ENCODE measurements at regions not wholly inside any gene's neighbourhood (a gene's known extent, or its start where the extent isn't known, plus 50 kb on each side); places are given as distances from the start of the nearest gene placed in this dataset.

DNA sequence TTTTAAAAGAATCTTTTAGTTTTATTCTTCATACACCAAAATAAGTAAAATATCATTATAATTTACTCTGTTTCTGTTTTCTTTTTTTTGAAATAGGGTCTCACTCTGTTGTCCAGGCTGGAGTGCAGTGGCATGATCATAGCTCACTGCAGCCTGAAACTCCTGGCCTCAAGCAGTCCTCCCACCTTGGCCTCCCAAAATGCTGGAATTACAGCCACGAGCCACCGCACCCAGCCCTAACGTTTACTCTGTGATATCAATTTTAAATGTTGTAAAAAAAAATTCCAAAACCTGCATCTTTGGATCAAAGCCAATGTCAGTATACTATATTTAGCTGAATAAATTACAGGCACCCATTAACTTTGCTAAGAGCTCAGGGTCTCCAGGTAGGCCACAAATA lies 437.1 kb upstream of the USP15 start:
- 57 to 59% methylated on average over 3 of the region's 3 CpGs for WGBS, 2 donors
- no peak for ATAC-seq
- no peak for TF ChIP-seq POLR2A (IDR thresholded peaks at IDR 0.05)
- Histone ChIP-seq H3K36me3 (replicated peaks in 1 of 2; ENCODE audit: insufficient read depth in 1 of 2, low read depth in 2 of 2) (no peaks in the 10 kb centered on the region), H3K27ac (no peak overlapping the region), H3K9me3 (no peaks in the 10 kb centered on the region), H3K27me3 (no peaks in the 10 kb centered on the region), H3K4me3 (no peak overlapping the region), H3K4me1 (no peaks in the 10 kb centered on the region)
- no peak for DNase-seq
- intact Hi-C loops (cut with DNase I): no loop called here

- WGBS, 2 donors: 62 to 72% methylated on average over 5 of the region's 5 CpGs
- Histone ChIP-seq H3K4me3 (no peak overlapping the region), H3K4me1 (no peaks in the 10 kb centered on the region), H3K36me3 (replicated peaks in 1 of 2; ENCODE audit: insufficient read depth in 1 of 2, low read depth in 2 of 2) (no peaks in the 10 kb centered on the region), H3K27me3 (no peaks in the 10 kb centered on the region), H3K27ac (no peak overlapping the region), H3K9me3 (no peaks in the 10 kb centered on the region)
- TF ChIP-seq POLR2A (IDR thresholded peaks at IDR 0.05) (no peak), CTCF (IDR thresholded peaks at IDR 0.05) (no peak)
- ATAC-seq (no peak), DNase-seq (no peak)
- intact Hi-C loops (cut with DNase I): no loop called here
These were observed 413.4 kb upstream of the USP15 start for GRCh38 chr12:61846765-61847164.

DNA sequence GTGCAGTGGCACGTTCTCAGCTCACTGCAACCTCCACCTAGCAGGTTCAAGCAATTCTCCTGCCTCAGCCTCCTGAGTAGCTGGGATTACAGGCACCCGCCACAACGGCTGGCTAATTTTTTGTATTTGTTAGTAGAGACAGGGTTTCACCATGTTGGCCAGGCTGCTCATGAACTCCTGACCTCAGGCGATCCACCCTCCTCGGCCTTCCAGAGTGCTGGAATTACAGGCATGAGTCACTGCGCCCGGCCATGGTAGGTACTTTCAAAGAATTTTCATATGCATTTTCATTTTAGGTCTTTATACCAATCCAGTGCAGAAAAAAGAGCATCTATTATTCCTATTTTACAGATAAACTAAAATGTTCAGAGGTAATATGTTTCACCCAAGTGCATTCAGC lies 411.3 kb upstream of the USP15 start:
- Histone ChIP-seq H3K36me3 (replicated peaks in 1 of 2; ENCODE audit: insufficient read depth in 1 of 2, low read depth in 2 of 2) (no peaks in the 10 kb centered on the region), H3K9me3 (no peaks in the 10 kb centered on the region), H3K4me3 (no peak overlapping the region), H3K27ac (no peak overlapping the region), H3K4me1 (no peaks in the 10 kb centered on the region), H3K27me3 (no peaks in the 10 kb centered on the region)
- WGBS, 2 donors: 84 to 94% methylated on average over 7 of the region's 7 CpGs
- ATAC-seq (no peak), DNase-seq (no peak)
- intact Hi-C loops (cut with DNase I): no loop called here
- TF ChIP-seq CTCF (IDR thresholded peaks at IDR 0.05) (no peak), POLR2A (IDR thresholded peaks at IDR 0.05) (no peak)

GRCh38 chr12:61853945-61854344 lies 406.3 kb upstream of the USP15 start:
- no peak for TF ChIP-seq CTCF (IDR thresholded peaks at IDR 0.05)
- TF ChIP-seq POLR2A (IDR thresholded peaks at IDR 0.05): no peak
- Histone ChIP-seq H3K27ac (no peak overlapping the region), H3K27me3 (no peaks in the 10 kb centered on the region), H3K4me3 (no peak overlapping the region), H3K4me1 (no peaks in the 10 kb centered on the region), H3K36me3 (replicated peaks in 1 of 2; ENCODE audit: insufficient read depth in 1 of 2, low read depth in 2 of 2) (no peaks in the 10 kb centered on the region), H3K9me3 (no peaks in the 10 kb centered on the region)
- ATAC-seq (no peak), DNase-seq (no peak)
- intact Hi-C loops (cut with DNase I): no loop called here

DNA sequence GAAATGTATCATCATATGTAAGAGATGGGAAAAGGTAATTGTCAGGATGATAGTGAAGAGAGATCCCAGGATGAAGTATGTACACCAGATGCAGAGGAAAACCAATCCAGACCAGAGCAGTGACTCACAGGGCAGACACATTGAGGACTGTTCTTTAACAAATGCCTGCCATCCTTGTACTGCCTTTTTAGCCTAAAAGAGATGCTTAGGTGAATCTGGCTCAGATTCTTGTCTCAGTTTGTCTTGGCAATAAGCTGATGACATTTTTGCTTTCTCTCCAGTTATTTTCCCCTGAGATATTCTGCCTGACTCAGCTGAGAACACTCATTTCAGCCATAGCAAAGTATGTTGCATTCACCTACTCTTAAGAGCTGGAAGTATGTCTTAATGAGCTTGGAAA lies 405.3 kb upstream of the USP15 start:
- ATAC-seq (no peak), DNase-seq (no peak)
- TF ChIP-seq POLR2A (IDR thresholded peaks at IDR 0.05): no peak
- no peak for TF ChIP-seq CTCF (IDR thresholded peaks at IDR 0.05)
- intact Hi-C loops (cut with DNase I): no loop called here
- Histone ChIP-seq H3K27me3 (no peaks in the 10 kb centered on the region), H3K9me3 (no peaks in the 10 kb centered on the region), H3K36me3 (replicated peaks in 1 of 2; ENCODE audit: insufficient read depth in 1 of 2, low read depth in 2 of 2) (no peaks in the 10 kb centered on the region), H3K4me3 (no peak overlapping the region), H3K27ac (no peak overlapping the region), H3K4me1 (no peaks in the 10 kb centered on the region)
